K562 (cell line): ENCODE measurements at regions not wholly inside any gene's neighbourhood (a gene's known extent, or its start where the extent isn't known, plus 50 kb on each side); places are given as distances from the start of the nearest gene placed in this dataset.

Experiments
- CBX5 ChIP-seq: IDR thresholded peaks from 2 replicates; pipeline ENCODE4 v1.6.1; 2014; ENCODE audit warnings: low read depth, borderline replicate concordance
- GTF2A2 ChIP-seq: IDR thresholded peaks from 2 replicates; pipeline ENCODE4 v1.6.1; 2016; ENCODE audit warnings: mild to moderate bottlenecking, missing genetic modification characterization, missing compliant biosample characterization
- HDGF ChIP-seq: fragments of 450-650 bp; IDR thresholded peaks from 2 replicates; pipeline ENCODE4 v1.6.1; 2016
- HMG20B ChIP-seq: fragments of 250-450 bp; sonication (Bioruptor Pico); IDR thresholded peaks from 2 replicates; pipeline ENCODE4 v1.5.0; 2021; ENCODE audit warnings: mild to moderate bottlenecking
- HMGN3 ChIP-seq: IDR thresholded peaks from 2 replicates; pipeline ENCODE4 v1.6.1; 2011; ENCODE audit warnings: borderline replicate concordance, low read depth, mild to moderate bottlenecking, mixed read lengths, low read length; ENCODE audit not compliant: insufficient read length; ENCODE audit errors: extremely low read depth
- HSF4 ChIP-seq: fragments of 250-450 bp; sonication (Bioruptor Pico); IDR thresholded peaks from 2 replicates; pipeline ENCODE4 v2.1.2; 2022; ENCODE audit warnings: mild to moderate bottlenecking, moderate library complexity, borderline replicate concordance
- IRF9 ChIP-seq: fragments of 450-650 bp; IDR thresholded peaks from 2 replicates; pipeline ENCODE4 v1.6.1; 2016; ENCODE audit warnings: missing biosample characterization, missing genetic modification characterization
- POLR2H ChIP-seq: IDR thresholded peaks from 2 replicates; pipeline ENCODE4 v1.6.1; 2016; ENCODE audit warnings: missing genetic modification characterization, low read depth, mild to moderate bottlenecking, control low read depth, missing compliant biosample characterization, moderate library complexity
- THRA ChIP-seq: fragments of 450-650 bp; IDR thresholded peaks from 2 replicates; pipeline ENCODE4 v1.6.1; 2017; ENCODE audit warnings: mild to moderate bottlenecking, moderate library complexity
- TRIM25 ChIP-seq: fragments of 450-650 bp; IDR thresholded peaks from 2 replicates; pipeline ENCODE4 v1.7.0; 2016; ENCODE audit warnings: borderline replicate concordance
- TRIM28 ChIP-seq: fragments of 450-650 bp; IDR thresholded peaks from 2 replicates; pipeline ENCODE4 v1.6.1; 2017
- ZNF263 ChIP-seq: sonication (generic); formaldehyde crosslinking; IDR thresholded peaks from 2 replicates; pipeline ENCODE4 v1.8.0; 2022; ENCODE audit warnings: mild to moderate bottlenecking, missing genetic modification reagents, borderline replicate concordance

GRCh38 chr5:109994135-109994534 is 304.4 kb downstream of the MAN2A1 start (continued):
- TF ChIP-seq TRIM28 = no peak
- TF ChIP-seq IRF9 (tag) = no peak
- TF ChIP-seq THRA = no peak
- TF ChIP-seq ZNF263 = no peak
- TF ChIP-seq HSF4 (CRISPR knock-in tag) = no peak
- no peak for TF ChIP-seq HDGF
- TF ChIP-seq GTF2A2 (tag) = no peak
- TF ChIP-seq CBX5 = no peak
- TF ChIP-seq HMGN3 = no peak
- TF ChIP-seq HMG20B (CRISPR knock-in tag) = no peak
- TF ChIP-seq POLR2H (tag) = no peak
- TF ChIP-seq TRIM25 = no peak
